ENCODE measurements at regions not wholly inside any gene's neighbourhood (a gene's known extent, or its start where the extent isn't known, plus 50 kb on each side); places are given as distances from the start of the nearest gene placed in this dataset.

- Histone ChIP-seq H3K9ac (ENCODE audit: low read depth, low read length) (no peak overlapping the region), H3K4me1 (ENCODE audit: insufficient read depth, low read length) (no peaks in the 10 kb centered on the region), H4K20me1 (ENCODE audit: insufficient read depth, low read length) (no peaks in the 10 kb centered on the region), H3K36me3 (ENCODE audit: insufficient read depth, low read length) (no peaks in the 10 kb centered on the region), H3K4me2 (ENCODE audit: insufficient read depth, low read length) (no peak overlapping the region), H3K27ac (ENCODE audit: low read length) (no peak overlapping the region), H3K4me3 (ENCODE audit: low read depth in 1 of 2, low read length in 2 of 2) (no peak overlapping the region), H2AFZ (ENCODE audit: low read depth, low read length) (no peak overlapping the region), H3K79me2 (ENCODE audit: insufficient read depth, low read length) (no peaks in the 10 kb centered on the region), H3K27me3 (ENCODE audit: insufficient read depth, low read length, poor library complexity) (no peaks in the 10 kb centered on the region), H3K9me3 (ENCODE audit: insufficient read depth, low read length, severe bottlenecking) (no peaks in the 10 kb centered on the region)
- TF ChIP-seq EZH2 (IDR thresholded peaks at IDR 0.05; ENCODE audit: borderline replicate concordance, low read depth, low read length, severe bottlenecking) (no peak), CTCF (IDR thresholded peaks at IDR 0.05; ENCODE audit: borderline replicate concordance, extremely low read depth, low read length, poor library complexity, severe bottlenecking) (no peak)
- ATAC-seq (ENCODE audit: insufficient read depth, low read depth), result no peak
- no peak for DNase-seq
Measured at GRCh38 chr2:83461135-83461534, 997.9 kb downstream of the SUCLG1 start.

DNA sequence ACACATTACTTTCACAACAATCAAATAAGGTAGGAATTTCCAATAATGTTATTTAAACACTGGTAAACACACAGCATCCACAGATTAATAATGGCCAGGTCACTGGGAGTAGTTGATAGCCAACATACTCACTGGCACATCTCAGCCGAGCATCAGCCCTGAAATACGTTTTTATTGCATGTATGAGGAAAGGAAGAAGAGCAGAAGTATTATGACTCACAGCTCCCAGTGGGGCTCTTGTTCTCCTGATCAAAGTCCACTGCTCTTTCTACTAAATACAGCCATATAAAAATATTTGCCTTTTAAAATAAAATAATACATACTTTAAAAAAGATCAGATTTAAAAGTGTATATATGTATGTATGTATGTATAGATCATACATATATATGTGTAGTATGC is 999.6 kb downstream of the SUCLG1 start:
- no peak for TF ChIP-seq CTCF (IDR thresholded peaks at IDR 0.05; ENCODE audit: borderline replicate concordance, extremely low read depth, low read length, poor library complexity, severe bottlenecking)
- TF ChIP-seq EZH2 (IDR thresholded peaks at IDR 0.05; ENCODE audit: borderline replicate concordance, low read depth, low read length, severe bottlenecking), result no peak
- Histone ChIP-seq H3K79me2 (ENCODE audit: insufficient read depth, low read length) (no peaks in the 10 kb centered on the region), H3K4me2 (ENCODE audit: insufficient read depth, low read length) (no peak overlapping the region)

DNA sequence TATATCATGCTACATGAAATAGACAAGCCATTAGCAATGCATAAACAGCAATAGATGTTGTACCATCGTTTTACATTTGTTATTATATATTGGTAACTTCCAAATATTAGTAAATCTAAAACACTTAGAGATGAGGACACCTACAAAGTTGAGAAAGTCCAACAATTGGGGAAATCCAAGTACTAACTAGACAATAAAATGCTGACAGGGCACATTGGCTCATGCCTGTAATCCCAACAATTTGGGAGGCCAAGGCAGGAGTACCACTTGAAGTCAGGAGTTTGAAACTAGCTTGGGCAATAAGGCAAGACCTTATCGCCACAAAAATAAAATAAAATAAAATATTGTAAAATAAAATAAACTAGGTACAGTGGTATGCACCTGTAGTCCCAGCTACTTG is 1023.1 kb downstream of the SUCLG1 start:
- DNase-seq (no peak), ATAC-seq (ENCODE audit: insufficient read depth, low read depth) (no peak)
- H3K9me3 ChIP-seq (ENCODE audit: insufficient read depth, low read length, severe bottlenecking), result no peaks in the 10 kb centered on the region
- H3K4me3 ChIP-seq (ENCODE audit: low read depth in 1 of 2, low read length in 2 of 2), result no peak overlapping the region
- H3K27ac ChIP-seq (ENCODE audit: low read length), result no peak overlapping the region
- TF ChIP-seq EZH2 (IDR thresholded peaks at IDR 0.05; ENCODE audit: borderline replicate concordance, low read depth, low read length, severe bottlenecking) (no peak), CTCF (IDR thresholded peaks at IDR 0.05; ENCODE audit: borderline replicate concordance, extremely low read depth, low read length, poor library complexity, severe bottlenecking) (no peak)
- H4K20me1 ChIP-seq (ENCODE audit: insufficient read depth, low read length), result no peaks in the 10 kb centered on the region
- H3K36me3 ChIP-seq (ENCODE audit: insufficient read depth, low read length), result no peaks in the 10 kb centered on the region
- H3K4me2 ChIP-seq (ENCODE audit: insufficient read depth, low read length), result no peak overlapping the region
- H3K27me3 ChIP-seq (ENCODE audit: insufficient read depth, low read length, poor library complexity), result no peaks in the 10 kb centered on the region
- H2AFZ ChIP-seq (ENCODE audit: low read depth, low read length), result no peak overlapping the region
- no peaks in the 10 kb centered on the region for H3K4me1 ChIP-seq (ENCODE audit: insufficient read depth, low read length)
- no peak overlapping the region for H3K9ac ChIP-seq (ENCODE audit: low read depth, low read length)
- no peaks in the 10 kb centered on the region for H3K79me2 ChIP-seq (ENCODE audit: insufficient read depth, low read length)

More for the DNA sequence above, 999.6 kb downstream of the SUCLG1 start:
- no peak overlapping the region for H3K4me3 ChIP-seq (ENCODE audit: low read depth in 1 of 2, low read length in 2 of 2)
- H3K4me1 ChIP-seq (ENCODE audit: insufficient read depth, low read length), result no peaks in the 10 kb centered on the region
- H2AFZ ChIP-seq (ENCODE audit: low read depth, low read length), result no peak overlapping the region
- no peaks in the 10 kb centered on the region for H3K9me3 ChIP-seq (ENCODE audit: insufficient read depth, low read length, severe bottlenecking)
- no peak for DNase-seq
- no peak overlapping the region for H3K9ac ChIP-seq (ENCODE audit: low read depth, low read length)
- H3K27ac ChIP-seq (ENCODE audit: low read length), result no peak overlapping the region
- no peaks in the 10 kb centered on the region for H4K20me1 ChIP-seq (ENCODE audit: insufficient read depth, low read length)
- H3K36me3 ChIP-seq (ENCODE audit: insufficient read depth, low read length), result no peaks in the 10 kb centered on the region
- no peaks in the 10 kb centered on the region for H3K27me3 ChIP-seq (ENCODE audit: insufficient read depth, low read length, poor library complexity)
- ATAC-seq (ENCODE audit: insufficient read depth, low read depth), result no peak

- H3K9me3 ChIP-seq (ENCODE audit: insufficient read depth, low read length, severe bottlenecking), result no peaks in the 10 kb centered on the region
- H2AFZ ChIP-seq (ENCODE audit: low read depth, low read length), result no peak overlapping the region
- H3K9ac ChIP-seq (ENCODE audit: low read depth, low read length), result no peak overlapping the region
- H3K4me3 ChIP-seq (ENCODE audit: low read depth in 1 of 2, low read length in 2 of 2), result no peak overlapping the region
- no peaks in the 10 kb centered on the region for H3K79me2 ChIP-seq (ENCODE audit: insufficient read depth, low read length)
- no peak overlapping the region for H3K27ac ChIP-seq (ENCODE audit: low read length)
- no peak for DNase-seq
- H3K27me3 ChIP-seq (ENCODE audit: insufficient read depth, low read length, poor library complexity), result no peaks in the 10 kb centered on the region
- no peaks in the 10 kb centered on the region for H3K36me3 ChIP-seq (ENCODE audit: insufficient read depth, low read length)
- no peaks in the 10 kb centered on the region for H4K20me1 ChIP-seq (ENCODE audit: insufficient read depth, low read length)
- TF ChIP-seq CTCF (IDR thresholded peaks at IDR 0.05; ENCODE audit: borderline replicate concordance, extremely low read depth, low read length, poor library complexity, severe bottlenecking), result no peak
- no peak for TF ChIP-seq EZH2 (IDR thresholded peaks at IDR 0.05; ENCODE audit: borderline replicate concordance, low read depth, low read length, severe bottlenecking)
- H3K4me2 ChIP-seq (ENCODE audit: insufficient read depth, low read length), result no peak overlapping the region
- H3K4me1 ChIP-seq (ENCODE audit: insufficient read depth, low read length), result no peaks in the 10 kb centered on the region
- no peak for ATAC-seq (ENCODE audit: insufficient read depth, low read depth)
Measured at GRCh38 chr2:83420993-83421392, 1038.1 kb downstream of the SUCLG1 start.
